Osteoblast (primary cell): ENCODE measurements at regions not wholly inside any gene's neighbourhood (a gene's known extent, or its start where the extent isn't known, plus 50 kb on each side); places are given as distances from the start of the nearest gene placed in this dataset.

Source experiments
- DNase-seq: peaks from one replicate; pipeline ENCODE4 v3.0.0; 2011; ENCODE audit warnings: low spot score, mixed read lengths; ENCODE audit not compliant: insufficient read length; ENCODE audit errors: missing footprints
- H2AFZ ChIP-seq: 2 replicates; pipeline ENCODE4 v1.6.0; 2011; ENCODE audit warnings: mild to moderate bottlenecking, low read length
- H3K27ac ChIP-seq: 2 replicates; pipeline ENCODE4 v1.5.1; 2011; ENCODE audit warnings: mild to moderate bottlenecking, low read depth, low read length, moderate library complexity
- H3K27me3 ChIP-seq: 2 replicates; pipeline ENCODE4 v1.6.0; 2012; ENCODE audit warnings: mild to moderate bottlenecking, control low read depth, inconsistent platforms, low read length, moderate library complexity; ENCODE audit not compliant: insufficient read depth
- H3K36me3 ChIP-seq: 2 replicates; pipeline ENCODE4 v1.5.1; 2011; ENCODE audit warnings: mild to moderate bottlenecking, low read length, control low read depth, moderate library complexity; ENCODE audit not compliant: insufficient read depth
- H3K4me1 ChIP-seq: 2 replicates; pipeline ENCODE4 v1.5.1; 2011; ENCODE audit warnings: mild to moderate bottlenecking, low read length, control low read depth, moderate library complexity; ENCODE audit not compliant: insufficient read depth
- H3K4me2 ChIP-seq: 2 replicates; pipeline ENCODE4 v1.6.0; 2011; ENCODE audit warnings: mild to moderate bottlenecking, low read length; ENCODE audit not compliant: insufficient read depth
- H3K4me3 ChIP-seq: fragments of 200-600 bp; sonication (generic); 3 replicates; pipeline ENCODE4 v1.5.1; 2012; ENCODE audit warnings: mild to moderate bottlenecking, low read length, inconsistent platforms; ENCODE audit not compliant: insufficient read depth
- H3K79me2 ChIP-seq: 2 replicates; pipeline ENCODE4 v1.6.0; 2012; ENCODE audit warnings: mild to moderate bottlenecking, low read length, control low read depth, inconsistent platforms; ENCODE audit not compliant: insufficient read depth
- H3K9me3 ChIP-seq: 2 replicates; pipeline ENCODE4 v1.5.1; 2011; ENCODE audit warnings: low read depth, low read length, control low read depth
- H4K20me1 ChIP-seq: 2 replicates; pipeline ENCODE4 v1.6.0; 2012; ENCODE audit warnings: mild to moderate bottlenecking, low read length, control low read depth; ENCODE audit not compliant: insufficient read depth
- TF ChIP-seq, protein P1 (sequence below): IDR thresholded peaks from 2 replicates; pipeline ENCODE4 v1.5.1; 2011; ENCODE audit warnings: mild to moderate bottlenecking, low read depth, low read length, moderate library complexity; ENCODE audit errors: extremely low read depth

DNA sequence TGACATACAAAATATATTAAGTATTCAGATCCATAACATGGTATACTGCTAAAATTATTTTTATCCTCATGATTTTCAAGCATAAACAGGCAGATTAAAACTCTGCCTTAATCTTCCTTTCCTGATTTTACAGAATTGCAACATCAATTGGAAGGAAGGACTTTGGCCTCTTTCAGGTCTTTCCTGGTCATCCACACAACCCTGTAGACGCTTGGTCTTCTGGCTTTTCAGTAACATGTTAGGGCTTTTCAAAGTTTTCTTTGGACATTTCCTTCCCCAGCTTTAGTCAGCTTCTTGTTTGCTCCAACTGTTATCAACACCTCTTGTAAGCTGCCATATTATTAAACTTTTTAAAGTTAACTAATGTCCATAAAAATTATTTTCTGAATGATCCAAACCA lies 1364.9 kb upstream of the NRXN1 start:
- no peak overlapping the region for H3K4me2 ChIP-seq
- no peaks in the 10 kb centered on the region for H3K36me3 ChIP-seq
- no peaks in the 10 kb centered on the region for H3K4me1 ChIP-seq
- no peak overlapping the region for H2AFZ ChIP-seq
- H3K79me2 ChIP-seq, result no peaks in the 10 kb centered on the region
- H3K9me3 ChIP-seq, result no peaks in the 10 kb centered on the region
- H3K27me3 ChIP-seq, result no peaks in the 10 kb centered on the region
- no peak overlapping the region for H3K27ac ChIP-seq
- H3K4me3 ChIP-seq, result no peak overlapping the region
- H4K20me1 ChIP-seq, result no peaks in the 10 kb centered on the region
- TF ChIP-seq, protein P1, sequence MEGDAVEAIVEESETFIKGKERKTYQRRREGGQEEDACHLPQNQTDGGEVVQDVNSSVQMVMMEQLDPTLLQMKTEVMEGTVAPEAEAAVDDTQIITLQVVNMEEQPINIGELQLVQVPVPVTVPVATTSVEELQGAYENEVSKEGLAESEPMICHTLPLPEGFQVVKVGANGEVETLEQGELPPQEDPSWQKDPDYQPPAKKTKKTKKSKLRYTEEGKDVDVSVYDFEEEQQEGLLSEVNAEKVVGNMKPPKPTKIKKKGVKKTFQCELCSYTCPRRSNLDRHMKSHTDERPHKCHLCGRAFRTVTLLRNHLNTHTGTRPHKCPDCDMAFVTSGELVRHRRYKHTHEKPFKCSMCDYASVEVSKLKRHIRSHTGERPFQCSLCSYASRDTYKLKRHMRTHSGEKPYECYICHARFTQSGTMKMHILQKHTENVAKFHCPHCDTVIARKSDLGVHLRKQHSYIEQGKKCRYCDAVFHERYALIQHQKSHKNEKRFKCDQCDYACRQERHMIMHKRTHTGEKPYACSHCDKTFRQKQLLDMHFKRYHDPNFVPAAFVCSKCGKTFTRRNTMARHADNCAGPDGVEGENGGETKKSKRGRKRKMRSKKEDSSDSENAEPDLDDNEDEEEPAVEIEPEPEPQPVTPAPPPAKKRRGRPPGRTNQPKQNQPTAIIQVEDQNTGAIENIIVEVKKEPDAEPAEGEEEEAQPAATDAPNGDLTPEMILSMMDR, result no peak
- no peak for DNase-seq

GRCh38 chr2:52395912-52396311 lies 1364.0 kb upstream of the NRXN1 start:
- TF ChIP-seq, protein P1, result no peak
- no peaks in the 10 kb centered on the region for H3K9me3 ChIP-seq
- H3K4me3 ChIP-seq, result no peak overlapping the region
- DNase-seq, result peak; percentile 77
- H2AFZ ChIP-seq, result no peak overlapping the region
- H3K79me2 ChIP-seq, result no peaks in the 10 kb centered on the region
- H3K4me2 ChIP-seq, result no peak overlapping the region
- no peaks in the 10 kb centered on the region for H4K20me1 ChIP-seq
- H3K27me3 ChIP-seq, result no peaks in the 10 kb centered on the region
- no peaks in the 10 kb centered on the region for H3K36me3 ChIP-seq
- no peaks in the 10 kb centered on the region for H3K4me1 ChIP-seq
- H3K27ac ChIP-seq, result no peak overlapping the region

- TF ChIP-seq, protein P1, result no peak
- H2AFZ ChIP-seq, result no peak overlapping the region
- no peak overlapping the region for H3K4me2 ChIP-seq
- H3K27me3 ChIP-seq, result no peaks in the 10 kb centered on the region
- H3K79me2 ChIP-seq, result no peaks in the 10 kb centered on the region
- DNase-seq, result no peak
- no peaks in the 10 kb centered on the region for H3K36me3 ChIP-seq
- H3K27ac ChIP-seq, result no peak overlapping the region
- H3K9me3 ChIP-seq, result no peaks in the 10 kb centered on the region
- H3K4me3 ChIP-seq, result no peak overlapping the region
- H4K20me1 ChIP-seq, result no peaks in the 10 kb centered on the region
- H3K4me1 ChIP-seq, result no peaks in the 10 kb centered on the region
These were observed 1359.7 kb upstream of the NRXN1 start for GRCh38 chr2:52391621-52392020.

- Histone ChIP-seq H3K4me2 (no peak overlapping the region), H3K4me1 (no peaks in the 10 kb centered on the region), H3K36me3 (no peaks in the 10 kb centered on the region), H4K20me1 (no peaks in the 10 kb centered on the region), H2AFZ (no peak overlapping the region), H3K27ac (no peak overlapping the region), H3K9me3 (no peaks in the 10 kb centered on the region), H3K27me3 (no peaks in the 10 kb centered on the region), H3K4me3 (no peak overlapping the region), H3K79me2 (no peaks in the 10 kb centered on the region)
- no peak for DNase-seq
- TF ChIP-seq, protein P1, result no peak
These were observed 1358.7 kb upstream of the NRXN1 start for GRCh38 chr2:52390651-52391050.
